HG03354 (cell line): ENCODE measurements at regions not wholly inside any gene's neighbourhood (a gene's known extent, or its start where the extent isn't known, plus 50 kb on each side); places are given as distances from the start of the nearest gene placed in this dataset.
"Not testable (repeated sequence)": the region's sequence is repeated elsewhere in the genome, so short reads cannot be mapped to it uniquely, and the experiment has no call there.

Source experiments
- ATAC-seq: cut with Tn5 transposase; IDR thresholded peaks from one replicate; pipeline ENCODE4 v1.9.1; 2021; ENCODE audit warnings: mild to moderate bottlenecking; ENCODE audit not compliant: unreplicated experiment, poor library complexity, severe bottlenecking

- ATAC-seq: peak; percentile 28
Observed at GRCh38 chr20:53660078-53660909, 66.7 kb upstream of the ZNF217 start.

GRCh38 chr20:53658973-53659372 is 65.3 kb upstream of the ZNF217 start:
- no peak for ATAC-seq

GRCh38 chr20:53658322-53658721 is 64.7 kb upstream of the ZNF217 start:
- ATAC-seq: no peak

GRCh38 chr20:53657732-53658131 is 64.1 kb upstream of the ZNF217 start:
- ATAC-seq: no peak

GRCh38 chr20:53657279-53657678 is 63.6 kb upstream of the ZNF217 start:
- no peak for ATAC-seq

DNA sequence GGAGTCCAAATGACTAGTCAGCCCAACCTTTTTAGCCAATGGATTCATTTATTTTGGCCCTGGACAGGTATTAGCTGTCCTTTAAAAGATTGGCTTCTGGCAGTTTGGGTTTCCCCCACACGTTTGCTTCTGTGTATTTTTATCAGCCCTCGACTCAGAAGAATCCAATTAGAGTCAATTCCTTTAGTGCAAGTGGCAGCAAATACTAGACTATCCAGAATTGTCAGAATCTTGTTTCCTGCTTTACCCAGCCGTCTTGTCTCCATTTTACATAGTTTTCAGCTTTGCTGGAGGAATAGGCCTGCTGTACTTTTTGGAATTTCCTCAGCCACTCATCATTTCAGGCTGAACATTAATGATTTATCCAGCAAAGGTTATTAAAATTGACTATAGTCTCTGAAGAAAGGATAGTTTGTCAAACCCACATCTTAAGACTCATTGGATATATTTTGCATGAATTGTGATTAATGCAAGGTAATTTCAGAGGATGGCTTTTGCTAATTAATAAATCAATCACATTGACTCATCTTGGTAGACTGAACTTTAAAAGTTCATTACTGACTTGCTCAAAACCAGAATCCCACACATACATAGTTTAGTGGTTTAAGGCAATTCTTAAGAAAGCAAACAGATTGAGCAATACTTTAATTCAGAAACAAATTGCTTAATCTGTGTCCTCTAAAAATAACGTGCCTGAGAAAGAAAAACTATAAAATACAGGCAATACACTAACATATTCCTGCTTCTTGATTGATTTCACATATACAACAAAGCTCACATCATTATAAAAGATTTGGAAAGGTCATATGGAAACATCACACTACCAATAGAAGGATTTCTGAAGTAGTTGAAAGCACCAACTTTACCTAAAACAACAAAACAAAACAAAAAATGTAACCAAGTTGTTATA is 62.9 kb upstream of the ZNF217 start:
- ATAC-seq: no peak

GRCh38 chr20:53655625-53656292 is 62.1 kb upstream of the ZNF217 start:
- ATAC-seq: no peak

GRCh38 chr20:53654932-53655624 is 61.4 kb upstream of the ZNF217 start:
- no peak for ATAC-seq

DNA sequence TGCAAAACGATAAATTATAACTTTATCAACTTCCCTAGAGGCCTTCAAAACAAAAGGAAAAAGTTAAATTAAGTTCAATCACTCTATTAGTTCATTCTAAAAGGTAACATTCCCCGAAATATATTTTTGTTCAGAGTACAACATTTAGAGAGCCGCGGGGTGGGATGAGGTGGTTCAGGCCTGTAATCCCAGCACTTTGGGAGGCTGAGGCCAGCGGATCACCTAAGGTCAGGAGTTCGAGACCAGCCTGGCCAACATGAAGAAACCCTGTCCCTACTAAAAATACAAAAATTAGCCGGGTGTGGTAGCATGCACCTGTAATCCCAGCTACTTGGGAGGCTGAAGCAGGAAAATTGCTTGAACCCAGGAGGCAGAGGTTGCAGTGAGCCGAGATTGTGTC is 60.9 kb upstream of the ZNF217 start:
- not testable (repeated sequence) for ATAC-seq

GRCh38 chr20:53652859-53653517 is 59.3 kb upstream of the ZNF217 start:
- ATAC-seq: no peak

DNA sequence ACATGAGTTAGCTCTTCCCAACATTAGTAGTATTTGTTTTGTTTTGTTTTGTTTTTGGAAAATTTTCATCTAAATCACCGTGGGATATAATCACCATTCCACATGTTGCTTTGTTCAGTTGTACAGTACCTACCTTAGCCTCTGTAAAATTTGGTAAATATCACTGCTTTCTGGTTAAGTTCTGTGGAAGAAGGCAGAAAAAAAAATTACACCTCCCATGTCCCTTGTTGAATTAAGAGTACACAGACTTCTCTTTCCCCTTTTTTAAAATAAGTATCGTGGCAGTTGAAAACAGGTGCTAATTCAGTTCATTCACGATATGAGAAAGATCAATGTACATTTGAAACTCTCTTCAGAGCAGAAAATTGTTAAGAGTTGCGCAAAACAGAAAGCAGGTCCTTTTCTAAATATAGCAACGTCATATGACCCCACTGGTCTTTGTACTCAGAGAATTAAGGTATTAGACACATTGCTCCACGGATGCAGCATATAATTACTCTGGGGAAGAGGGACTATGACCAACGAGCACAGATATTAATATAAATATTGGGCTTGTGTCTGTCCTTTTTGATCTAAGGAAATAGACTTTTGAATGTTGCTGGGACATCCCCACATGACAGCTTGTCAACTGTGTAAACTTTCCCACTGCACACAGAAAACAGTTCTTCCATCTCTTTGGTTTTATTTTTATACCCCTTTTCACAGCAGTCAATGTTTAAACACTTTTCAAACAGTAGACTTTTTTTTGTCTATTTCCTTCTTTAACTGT is 58.6 kb upstream of the ZNF217 start:
- ATAC-seq: peak; percentile 79

DNA sequence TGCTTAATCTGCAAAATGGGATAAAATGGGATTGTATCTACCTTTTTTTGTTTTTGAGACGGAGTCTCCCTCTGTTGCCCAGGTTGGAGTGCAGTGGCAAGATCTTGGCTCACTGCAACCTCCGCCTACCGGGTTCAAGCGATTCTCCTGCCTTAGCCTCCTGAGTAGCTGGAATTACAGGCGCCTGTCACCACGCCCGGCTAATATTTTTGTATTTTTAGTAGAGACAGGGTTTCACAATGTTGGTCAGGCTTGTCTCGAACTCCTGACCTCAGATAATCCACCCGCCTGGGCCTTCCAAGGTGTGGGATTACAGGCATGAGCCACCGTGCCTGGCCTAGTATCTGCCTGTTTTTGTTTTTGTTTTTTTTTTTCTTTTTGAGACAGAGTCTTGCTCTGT is 55.9 kb upstream of the ZNF217 start:
- not testable (repeated sequence) for ATAC-seq

GRCh38 chr20:53647286-53647821 is 53.7 kb upstream of the ZNF217 start:
- ATAC-seq: no peak

- ATAC-seq: no peak
Observed at GRCh38 chr20:53646550-53646949, 52.9 kb upstream of the ZNF217 start.

DNA sequence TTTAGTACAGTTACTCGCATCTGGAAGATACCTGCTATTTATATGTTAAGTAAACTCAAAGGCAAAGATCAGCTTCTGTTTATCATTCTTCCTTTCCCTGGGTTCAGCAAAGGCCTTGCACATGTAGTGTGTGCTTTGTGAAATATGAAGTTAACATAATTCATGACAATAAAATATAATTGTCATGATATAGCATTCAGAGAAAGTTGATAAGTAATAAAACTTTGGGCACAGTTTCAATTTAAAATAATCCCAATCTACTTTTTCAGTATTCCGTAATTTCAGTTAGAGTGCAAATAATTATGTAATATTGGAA is 51.9 kb upstream of the ZNF217 start:
- ATAC-seq: no peak

- ATAC-seq: not testable (repeated sequence)
Observed at GRCh38 chr20:53644108-53644507, 50.5 kb upstream of the ZNF217 start.
